Keratinocyte (primary cell): ENCODE measurements at regions not wholly inside any gene's neighbourhood (a gene's known extent, or its start where the extent isn't known, plus 50 kb on each side); places are given as distances from the start of the nearest gene placed in this dataset.

Experiments used
- DNase-seq: peaks from one replicate; pipeline ENCODE4 v3.0.0-alpha.2; 2011; ENCODE audit warnings: low read depth, missing footprints, low spot score
- FAIRE-seq: peaks from 2 replicates; lab custom pipeline; 2011; peaks lifted over from hg19 to GRCh38; lab: Jason Lieb, UNC
- H2AFZ ChIP-seq: 2 replicates; pipeline ENCODE4 v1.6.0; 2012; ENCODE audit warnings: low read length, control low read depth, inconsistent platforms; ENCODE audit not compliant: control insufficient read depth
- H3K27ac ChIP-seq: 2 replicates; pipeline ENCODE4 v1.5.1; 2011; ENCODE audit warnings: low read length; ENCODE audit not compliant: control insufficient read depth, insufficient read depth
- H3K27me3 ChIP-seq: 3 replicates; pipeline ENCODE4 v1.6.0; 2011; ENCODE audit warnings: low read length; ENCODE audit not compliant: control insufficient read depth, insufficient read depth; ENCODE audit errors: extremely low read depth
- H3K36me3 ChIP-seq, 2 experiments: 2 replicates in 1 of 2; 3 replicates in 1 of 2; pipeline ENCODE4 v1.5.1; 2011; ENCODE audit warnings: low read length in 2 of 2, mild to moderate bottlenecking in 1 of 2; ENCODE audit not compliant: control insufficient read depth in 2 of 2, insufficient read depth in 2 of 2; ENCODE audit errors: extremely low read depth in 1 of 2
- H3K4me1 ChIP-seq: 3 replicates; pipeline ENCODE4 v1.5.1; 2011; ENCODE audit warnings: low read length; ENCODE audit not compliant: control insufficient read depth, insufficient read depth; ENCODE audit errors: extremely low read depth
- H3K4me2 ChIP-seq: 3 replicates; pipeline ENCODE4 v1.6.0; 2011; ENCODE audit warnings: low read depth, low read length; ENCODE audit not compliant: control insufficient read depth, insufficient read depth; ENCODE audit errors: extremely low read depth
- H3K4me3 ChIP-seq, 3 experiments: fragments of 200-600 bp in 1 of 3; sonication (generic) in 1 of 3; 2 replicates in 2 of 3; 3 replicates in 1 of 3; pipeline ENCODE4 v1.5.1; 2011 to 2016; ENCODE audit warnings: low read length in 3 of 3, mild to moderate bottlenecking in 3 of 3, control low read depth in 2 of 3, inconsistent platforms in 1 of 3, low read depth in 1 of 3, mixed read lengths in 1 of 3, mixed run types in 1 of 3, moderate library complexity in 1 of 3; ENCODE audit not compliant: control insufficient read depth in 2 of 3, insufficient read depth in 2 of 3; ENCODE audit errors: extremely low read depth in 1 of 3
- H3K79me2 ChIP-seq: 2 replicates; pipeline ENCODE4 v1.6.0; 2012; ENCODE audit warnings: low read length; ENCODE audit not compliant: control insufficient read depth, insufficient read depth
- H3K9ac ChIP-seq: 3 replicates; pipeline ENCODE4 v1.6.0; 2011; ENCODE audit warnings: low read length; ENCODE audit not compliant: control insufficient read depth, insufficient read depth; ENCODE audit errors: extremely low read depth
- H3K9me1 ChIP-seq: 3 replicates; pipeline ENCODE4 v1.6.0; 2011; ENCODE audit warnings: low read length; ENCODE audit not compliant: control insufficient read depth, insufficient read depth; ENCODE audit errors: extremely low read depth
- H3K9me3 ChIP-seq: 2 replicates; pipeline ENCODE4 v1.5.1; 2012; ENCODE audit warnings: low read depth, low read length; ENCODE audit not compliant: control insufficient read depth
- H4K20me1 ChIP-seq: 3 replicates; pipeline ENCODE4 v1.6.0; 2011; ENCODE audit warnings: low read length; ENCODE audit not compliant: control insufficient read depth, insufficient read depth; ENCODE audit errors: extremely low read depth
- CTCF ChIP-seq, 3 experiments: IDR thresholded peaks in 1 of 3; conservative IDR thresholded peaks in 1 of 3; optimal IDR thresholded peaks in 1 of 3; 2 replicates in 2 of 3; 3 replicates in 1 of 3; pipeline versions ENCODE3 to v1.5.1; 2011; ENCODE audit warnings: low read length in 3 of 3, mild to moderate bottlenecking in 3 of 3, moderate library complexity in 2 of 3, control low read depth in 1 of 3, inconsistent platforms in 1 of 3; ENCODE audit not compliant: insufficient read depth in 2 of 3; ENCODE audit errors: extremely low read depth in 1 of 3
- EZH2 ChIP-seq: IDR thresholded peaks from one replicate; pipeline ENCODE4 v1.6.1; 2012; ENCODE audit warnings: inconsistent platforms, mild to moderate bottlenecking, low read length, moderate library complexity
- dilution Hi-C: fragments of 300-500 bp; cut with MboI; formaldehyde crosslinking; loops from one replicate; pipeline ENCODE4 v1.7.0; 2020; ENCODE audit warnings: low sequenced_read_pairs; ENCODE audit not compliant: extremely low pct_ligation_motif_present

DNA sequence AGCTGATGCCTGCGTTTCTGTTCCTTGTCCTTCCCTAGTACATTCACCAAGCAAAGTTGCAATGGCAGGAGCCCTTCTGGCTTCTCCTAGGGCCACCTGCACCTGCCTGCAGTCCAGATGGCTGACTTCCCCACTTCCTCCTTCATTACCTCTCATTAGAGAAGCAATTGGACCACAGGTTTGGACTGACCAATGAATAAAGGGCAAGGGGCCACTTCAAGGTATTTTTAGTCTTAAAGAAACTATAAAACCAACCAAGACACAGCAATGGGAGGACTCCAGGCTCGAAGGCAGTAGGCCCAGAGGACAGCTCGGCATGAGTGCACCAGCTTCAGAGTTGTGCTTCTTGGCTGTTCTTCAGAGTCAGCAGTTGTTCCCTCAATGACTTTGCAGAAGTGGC, 60.8 kb upstream of the ROR1 start:
- no peaks in the 10 kb centered on the region for H3K36me3 ChIP-seq
- peaks cover 17% of the 10 kb centered on the region for H3K4me1 ChIP-seq
- FAIRE-seq (no peak), DNase-seq (no peak)
- no peak overlapping the region for H3K9ac ChIP-seq
- dilution Hi-C loops = no loop called here
- peaks cover under 1% of the 10 kb centered on the region for H3K27me3 ChIP-seq
- no peaks in the 10 kb centered on the region for H4K20me1 ChIP-seq
- H3K4me3 ChIP-seq = no peak overlapping the region
- H3K9me3 ChIP-seq = no peaks in the 10 kb centered on the region
- H3K27ac ChIP-seq = no peak overlapping the region
- H2AFZ ChIP-seq = no peak overlapping the region
- H3K4me2 ChIP-seq = no peak overlapping the region
- no peak for TF ChIP-seq CTCF (optimal IDR thresholded peaks at IDR 0.05 in 1 of 3, IDR thresholded peaks at IDR 0.05 in 1 of 3, conservative IDR thresholded peaks at IDR 0.05 in 1 of 3; ENCODE audit: extremely low read depth in 1 of 3, insufficient read depth in 2 of 3, low read length in 3 of 3)
- no peak for TF ChIP-seq EZH2
- no peaks in the 10 kb centered on the region for H3K9me1 ChIP-seq
- H3K79me2 ChIP-seq = no peaks in the 10 kb centered on the region

GRCh38 chr1:63713627-63714481, 60.0 kb upstream of the ROR1 start:
- TF ChIP-seq EZH2 (no peak), CTCF (optimal IDR thresholded peaks at IDR 0.05 in 1 of 3, IDR thresholded peaks at IDR 0.05 in 1 of 3, conservative IDR thresholded peaks at IDR 0.05 in 1 of 3; ENCODE audit: extremely low read depth in 1 of 3, insufficient read depth in 2 of 3, low read length in 3 of 3) (no peak)
- no peak overlapping the region for H3K4me3 ChIP-seq
- H3K79me2 ChIP-seq = no peaks in the 10 kb centered on the region
- no peak for DNase-seq
- no peaks in the 10 kb centered on the region for H3K9me1 ChIP-seq
- H3K9me3 ChIP-seq = no peaks in the 10 kb centered on the region
- no peaks in the 10 kb centered on the region for H3K36me3 ChIP-seq
- H3K4me1 ChIP-seq = peaks cover 17% of the 10 kb centered on the region
- no peaks in the 10 kb centered on the region for H4K20me1 ChIP-seq
- no peak overlapping the region for H2AFZ ChIP-seq
- FAIRE-seq = no peak
- dilution Hi-C loops = no loop called here
- H3K27me3 ChIP-seq = no peaks in the 10 kb centered on the region
- H3K27ac ChIP-seq = no peak overlapping the region
- no peak overlapping the region for H3K9ac ChIP-seq
- peak overlapping the region; percentile 38 for H3K4me2 ChIP-seq
